Rectal smooth muscle tissue (tissue), 1 donor: ENCODE measurements at regions not wholly inside any gene's neighbourhood (a gene's known extent, or its start where the extent isn't known, plus 50 kb on each side); places are given as distances from the start of the nearest gene placed in this dataset.

Source experiments
- H3K27ac ChIP-seq: one replicate; pipeline ENCODE4 v1.7.0; 2013; ENCODE audit warnings: low read depth, low read length, inconsistent platforms
- H3K27me3 ChIP-seq: one replicate; pipeline ENCODE4 v1.7.0; 2013; ENCODE audit warnings: low read length; ENCODE audit not compliant: control insufficient read depth, insufficient read depth
- H3K36me3 ChIP-seq: one replicate; pipeline ENCODE4 v1.7.0; 2013; ENCODE audit warnings: low read length; ENCODE audit not compliant: control insufficient read depth, insufficient read depth
- H3K4me1 ChIP-seq: one replicate; pipeline ENCODE4 v1.7.0; 2013; ENCODE audit warnings: low read length; ENCODE audit not compliant: control insufficient read depth, insufficient read depth
- H3K4me3 ChIP-seq: one replicate; pipeline ENCODE4 v1.7.0; 2013; ENCODE audit warnings: low read length
- H3K9ac ChIP-seq: one replicate; pipeline ENCODE4 v1.7.0; 2013; ENCODE audit warnings: low read length

- H3K4me3 ChIP-seq = no peak overlapping the region
- H3K4me1 ChIP-seq = no peaks in the 10 kb centered on the region
- no peak overlapping the region for H3K9ac ChIP-seq
- H3K27me3 ChIP-seq = peaks cover 2% of the 10 kb centered on the region
- no peaks in the 10 kb centered on the region for H3K36me3 ChIP-seq
- no peak overlapping the region for H3K27ac ChIP-seq
Measured at GRCh38 chr11:45440111-45440510, 154.0 kb upstream of the SYT13 start.

GRCh38 chr11:45436966-45437365, 150.8 kb upstream of the SYT13 start:
- Histone ChIP-seq H3K27me3 (peaks cover 2% of the 10 kb centered on the region), H3K36me3 (no peaks in the 10 kb centered on the region), H3K27ac (no peak overlapping the region), H3K9ac (no peak overlapping the region), H3K4me1 (no peaks in the 10 kb centered on the region), H3K4me3 (no peak overlapping the region)

DNA sequence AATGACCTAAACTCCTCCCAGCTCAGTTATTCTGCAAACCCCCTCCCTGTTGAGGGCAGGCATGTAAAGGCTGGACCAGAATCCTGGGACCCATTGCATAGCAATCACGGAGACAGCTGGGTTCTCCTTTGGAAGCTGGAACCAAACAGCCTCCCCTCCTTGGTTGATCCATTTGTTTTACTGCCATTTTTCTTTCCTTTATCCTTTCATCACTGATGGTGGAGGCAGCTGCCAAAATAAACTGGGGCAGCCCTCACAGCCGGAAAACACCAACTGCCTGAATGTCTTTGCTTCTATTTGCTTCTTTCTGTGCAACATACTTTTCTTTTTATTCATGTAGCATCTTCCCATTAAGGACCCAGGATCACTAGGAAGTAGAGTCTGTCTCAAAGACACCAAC, 150.0 kb upstream of the SYT13 start:
- no peak overlapping the region for H3K9ac ChIP-seq
- H3K4me1 ChIP-seq = no peaks in the 10 kb centered on the region
- no peak overlapping the region for H3K27ac ChIP-seq
- H3K27me3 ChIP-seq = no peaks in the 10 kb centered on the region
- no peak overlapping the region for H3K4me3 ChIP-seq
- H3K36me3 ChIP-seq = no peaks in the 10 kb centered on the region

GRCh38 chr11:45435706-45436105, 149.6 kb upstream of the SYT13 start:
- no peak overlapping the region for H3K27ac ChIP-seq
- H3K4me1 ChIP-seq = no peaks in the 10 kb centered on the region
- H3K4me3 ChIP-seq = no peak overlapping the region
- no peaks in the 10 kb centered on the region for H3K36me3 ChIP-seq
- H3K27me3 ChIP-seq = no peaks in the 10 kb centered on the region
- H3K9ac ChIP-seq = no peak overlapping the region

- Histone ChIP-seq H3K36me3 (no peaks in the 10 kb centered on the region), H3K27me3 (no peaks in the 10 kb centered on the region), H3K9ac (no peak overlapping the region), H3K4me3 (no peak overlapping the region), H3K27ac (no peak overlapping the region), H3K4me1 (no peaks in the 10 kb centered on the region)
Measured at GRCh38 chr11:45432910-45433309, 146.8 kb upstream of the SYT13 start.

- H3K4me1 ChIP-seq = no peaks in the 10 kb centered on the region
- H3K4me3 ChIP-seq = no peak overlapping the region
- no peak overlapping the region for H3K27ac ChIP-seq
- no peaks in the 10 kb centered on the region for H3K27me3 ChIP-seq
- no peaks in the 10 kb centered on the region for H3K36me3 ChIP-seq
- no peak overlapping the region for H3K9ac ChIP-seq
Measured at GRCh38 chr11:45432100-45432499, 146.0 kb upstream of the SYT13 start.

DNA sequence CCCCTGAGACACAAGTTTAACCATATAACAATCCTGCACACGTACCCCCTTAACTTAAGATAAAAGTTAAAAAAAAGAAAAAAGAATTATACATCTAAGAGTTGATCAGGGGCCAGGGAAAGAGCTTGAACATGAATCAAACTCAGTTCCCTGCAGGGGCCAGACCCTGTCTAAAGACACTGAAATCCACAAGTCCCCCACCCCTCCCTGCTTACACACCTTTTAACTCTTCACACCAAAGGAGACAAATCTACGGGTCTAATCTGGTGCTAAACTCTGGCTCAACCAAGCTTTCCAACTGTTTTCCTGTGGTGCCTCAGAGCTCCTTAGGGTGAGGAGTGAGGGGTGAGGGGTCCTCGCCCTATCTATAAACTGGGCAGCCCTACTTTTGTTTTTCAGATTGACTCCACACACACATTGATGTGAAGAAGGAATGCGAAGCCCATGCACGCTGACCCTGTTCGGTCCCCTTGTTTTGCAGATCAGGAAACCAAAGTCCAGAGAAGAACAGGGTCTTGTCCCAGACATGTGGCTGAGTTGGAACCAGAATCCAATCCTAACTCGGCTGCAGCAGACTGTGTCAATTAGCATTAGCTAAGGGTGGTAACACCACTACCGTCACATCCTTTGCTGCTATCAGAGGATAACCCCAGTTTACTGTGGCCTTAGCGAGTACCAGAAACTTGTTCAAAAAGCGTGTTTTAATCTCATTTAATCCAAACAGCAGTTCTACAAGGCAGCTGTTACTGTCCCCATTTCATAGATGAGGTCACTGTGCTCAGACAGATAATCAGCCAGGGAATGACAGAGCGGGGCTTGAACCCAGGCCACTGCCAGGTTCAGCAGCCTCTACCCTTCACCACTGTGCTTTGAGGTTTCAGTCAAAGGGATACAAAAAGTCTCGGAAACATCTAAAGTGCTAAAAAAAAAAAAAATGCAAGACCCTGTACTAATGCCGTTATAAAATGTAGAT, 145.2 kb upstream of the SYT13 start:
- Histone ChIP-seq H3K36me3 (no peaks in the 10 kb centered on the region), H3K9ac (no peak overlapping the region), H3K4me1 (no peaks in the 10 kb centered on the region), H3K27ac (no peak overlapping the region), H3K27me3 (no peaks in the 10 kb centered on the region), H3K4me3 (no peak overlapping the region)

DNA sequence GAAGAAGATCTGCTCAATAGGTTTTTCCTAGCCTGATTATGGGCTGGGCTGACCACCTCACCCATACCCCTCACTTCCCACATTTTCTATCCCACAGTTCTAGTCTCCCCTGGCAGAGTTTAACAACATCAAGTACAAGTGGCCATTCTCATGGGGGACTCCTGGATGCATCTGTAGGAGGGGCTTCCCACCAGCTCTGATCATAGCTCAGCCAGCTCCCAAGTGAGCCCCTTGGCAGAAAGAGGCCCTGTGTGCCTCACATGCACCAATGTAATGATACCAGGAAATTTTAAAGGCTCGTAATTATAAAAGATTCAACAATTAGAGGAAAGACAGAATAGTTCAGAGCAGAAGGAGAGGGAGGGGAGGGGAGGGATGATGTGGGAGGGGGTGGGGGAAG, 144.2 kb upstream of the SYT13 start:
- Histone ChIP-seq H3K27me3 (no peaks in the 10 kb centered on the region), H3K4me3 (no peak overlapping the region), H3K4me1 (no peaks in the 10 kb centered on the region), H3K36me3 (no peaks in the 10 kb centered on the region), H3K9ac (no peak overlapping the region), H3K27ac (no peak overlapping the region)

DNA sequence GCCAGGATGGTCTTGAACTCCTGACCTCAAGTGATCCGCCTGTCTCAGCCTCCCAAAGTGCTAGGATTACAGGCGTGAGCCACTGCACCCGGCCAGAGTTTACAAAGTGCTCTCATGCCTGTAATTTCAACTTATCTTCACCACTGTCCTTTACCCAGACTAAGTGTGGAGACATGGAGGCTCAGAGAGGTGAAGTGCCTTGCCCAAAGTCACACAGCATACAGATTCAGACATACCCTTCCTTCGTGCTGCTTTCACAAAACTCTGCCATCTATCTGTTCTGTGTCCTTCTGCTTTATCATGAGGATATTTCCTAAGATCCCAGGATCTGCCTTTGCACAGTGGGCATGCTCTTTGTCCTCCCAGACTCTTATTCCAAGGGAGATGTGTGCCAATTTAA, 143.6 kb upstream of the SYT13 start:
- Histone ChIP-seq H3K4me3 (no peak overlapping the region), H3K36me3 (no peaks in the 10 kb centered on the region), H3K27me3 (no peaks in the 10 kb centered on the region), H3K4me1 (no peaks in the 10 kb centered on the region), H3K27ac (no peak overlapping the region), H3K9ac (no peak overlapping the region)

DNA sequence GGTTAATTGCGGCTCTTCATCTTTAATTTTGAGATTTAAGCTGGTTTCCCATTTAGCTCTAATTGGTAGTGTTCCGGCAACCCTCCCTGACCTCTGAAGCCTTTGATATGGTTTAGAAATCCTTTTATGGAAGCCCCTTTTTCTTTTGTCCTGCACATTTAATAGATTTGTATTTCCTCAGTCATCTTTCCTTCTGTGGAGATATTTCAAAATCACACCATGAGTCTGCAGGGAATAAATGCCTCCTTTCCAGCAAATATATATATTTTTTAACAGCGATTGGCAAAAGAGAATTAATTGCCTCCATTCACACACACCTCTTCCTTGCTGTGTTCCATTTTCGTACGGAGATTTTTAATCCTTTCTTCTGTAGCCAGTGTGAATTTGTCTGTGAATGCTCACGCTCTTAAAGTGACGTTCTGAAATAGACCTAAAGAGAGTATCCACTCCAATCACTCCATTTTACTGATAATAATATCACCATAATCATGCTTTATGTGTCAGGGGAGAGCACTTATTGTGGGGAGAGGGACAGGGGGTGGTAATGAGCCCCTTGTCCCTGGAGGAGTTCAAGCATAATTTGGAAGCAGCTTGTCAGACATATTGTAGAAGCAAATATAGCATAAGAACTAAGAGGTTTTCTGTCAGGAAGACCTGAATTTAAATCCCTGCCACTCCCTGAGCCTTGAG, 142.5 kb upstream of the SYT13 start:
- Histone ChIP-seq H3K27me3 (no peaks in the 10 kb centered on the region), H3K36me3 (no peaks in the 10 kb centered on the region), H3K9ac (no peak overlapping the region), H3K4me3 (no peak overlapping the region), H3K27ac (no peak overlapping the region), H3K4me1 (no peaks in the 10 kb centered on the region)

DNA sequence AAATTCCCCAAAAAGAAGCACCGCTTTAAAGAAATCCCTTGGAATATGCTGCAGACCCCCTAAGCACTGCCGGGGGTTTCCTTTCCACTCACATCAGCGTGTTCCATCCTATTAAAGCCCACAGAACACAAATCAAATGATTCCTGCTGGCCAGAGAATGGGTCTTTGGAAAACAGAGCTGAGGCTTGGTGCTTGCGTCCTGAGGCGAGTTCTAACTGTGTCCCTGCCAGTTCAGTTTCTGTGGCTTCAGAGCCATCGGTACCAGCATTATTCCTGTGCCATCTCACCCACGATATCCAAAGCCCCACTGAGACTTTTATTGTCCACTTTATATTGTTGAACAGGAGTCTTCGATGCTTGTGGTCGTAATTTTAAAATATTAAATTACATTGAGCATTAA, 142.0 kb upstream of the SYT13 start:
- no peak overlapping the region for H3K27ac ChIP-seq
- H3K4me3 ChIP-seq = no peak overlapping the region
- H3K4me1 ChIP-seq = no peaks in the 10 kb centered on the region
- no peaks in the 10 kb centered on the region for H3K27me3 ChIP-seq
- H3K9ac ChIP-seq = no peak overlapping the region
- no peaks in the 10 kb centered on the region for H3K36me3 ChIP-seq

GRCh38 chr11:45424411-45425180, 138.5 kb upstream of the SYT13 start:
- H3K27ac ChIP-seq = no peak overlapping the region
- no peaks in the 10 kb centered on the region for H3K4me1 ChIP-seq
- no peak overlapping the region for H3K4me3 ChIP-seq
- no peaks in the 10 kb centered on the region for H3K27me3 ChIP-seq
- no peak overlapping the region for H3K9ac ChIP-seq
- no peaks in the 10 kb centered on the region for H3K36me3 ChIP-seq
